SW480 (cell line): ENCODE measurements at regions not wholly inside any gene's neighbourhood (a gene's known extent, or its start where the extent isn't known, plus 50 kb on each side); places are given as distances from the start of the nearest gene placed in this dataset.
"Not testable (repeated sequence)": the region's sequence is repeated elsewhere in the genome, so short reads cannot be mapped to it uniquely, and the experiment has no call there.

Experiments
- DNase-seq: peaks from one replicate; pipeline ENCODE4 v3.0.0-alpha.2; 2016; ENCODE audit warnings: low spot score

- no peak for DNase-seq
Measured at GRCh38 chr5:112472614-112473013, 53.5 kb upstream of the EPB41L4A start.

- no peak for DNase-seq
Measured at GRCh38 chr5:112473989-112474388, 54.9 kb upstream of the EPB41L4A start.

- peak; percentile 13 for DNase-seq
Measured at GRCh38 chr5:112475747-112476365, 56.8 kb upstream of the EPB41L4A start.

GRCh38 chr5:112479418-112479817 lies 60.3 kb upstream of the EPB41L4A start:
- no peak for DNase-seq

- DNase-seq, result no peak
Measured at GRCh38 chr5:112480501-112480900, 61.4 kb upstream of the EPB41L4A start.

GRCh38 chr5:112483704-112484103 lies 64.6 kb upstream of the EPB41L4A start:
- DNase-seq, result no peak

- no peak for DNase-seq
Measured at GRCh38 chr5:112485934-112486355, 66.9 kb upstream of the EPB41L4A start.

- no peak for DNase-seq
Measured at GRCh38 chr5:112491257-112491656, 72.2 kb upstream of the EPB41L4A start.

- DNase-seq, result peak; percentile 51
Measured at GRCh38 chr5:112492291-112492690, 73.2 kb upstream of the EPB41L4A start.

GRCh38 chr5:112503749-112504501 lies 84.8 kb upstream of the EPB41L4A start:
- DNase-seq, result not testable (repeated sequence)

- DNase-seq, result not testable (repeated sequence)
Measured at GRCh38 chr5:112509097-112509496, 90.0 kb upstream of the EPB41L4A start.

GRCh38 chr5:112511920-112512319 lies 92.8 kb upstream of the EPB41L4A start:
- no peak for DNase-seq

- no peak for DNase-seq
Measured at GRCh38 chr5:112512901-112513300, 93.8 kb upstream of the EPB41L4A start.

GRCh38 chr5:112514111-112514510 lies 95.0 kb upstream of the EPB41L4A start:
- no peak for DNase-seq

- not testable (repeated sequence) for DNase-seq
Measured at GRCh38 chr5:112520474-112520873, 101.4 kb upstream of the EPB41L4A start.

- not testable (repeated sequence) for DNase-seq
Measured at GRCh38 chr5:112522891-112523673, 104.0 kb upstream of the EPB41L4A start.

- DNase-seq, result not testable (repeated sequence)
Measured at GRCh38 chr5:112523674-112524263, 104.7 kb upstream of the EPB41L4A start.

GRCh38 chr5:112525217-112525616 lies 106.1 kb upstream of the EPB41L4A start:
- DNase-seq, result no peak

- DNase-seq, result no peak
Measured at GRCh38 chr5:112528928-112529327, 109.9 kb upstream of the EPB41L4A start.

- peak; percentile 43 for DNase-seq
Measured at GRCh38 chr5:112529525-112529924, 110.4 kb upstream of the EPB41L4A start.

GRCh38 chr5:112532654-112533360 lies 113.7 kb upstream of the EPB41L4A start:
- no peak for DNase-seq

GRCh38 chr5:112533362-112533761 lies 114.3 kb upstream of the EPB41L4A start:
- peak; percentile 96 for DNase-seq
